Gastroesophageal sphincter (tissue), 3 donors: ENCODE measurements at regions not wholly inside any gene's neighbourhood (a gene's known extent, or its start where the extent isn't known, plus 50 kb on each side); places are given as distances from the start of the nearest gene placed in this dataset.

Experiments used
- EP300 ChIP-seq: sonication (generic); formaldehyde crosslinking; IDR thresholded peaks from one replicate; pipeline ENCODE4 v1.6.1; 2017; ENCODE audit warnings: antibody characterized with exemption, mild to moderate bottlenecking
- POLR2A ChIP-seq, 2 donors: fragments of 450-650 bp; IDR thresholded peaks; one replicate each; pipeline ENCODE4 v1.6.1; 2017; ENCODE audit warnings: antibody characterized with exemption in 2 of 2, mild to moderate bottlenecking in 2 of 2, moderate library complexity in 1 of 2
- POLR2AphosphoS5 ChIP-seq: sonication (generic); formaldehyde crosslinking; IDR thresholded peaks from one replicate; pipeline ENCODE4 v1.6.1; 2017; ENCODE audit warnings: antibody characterized with exemption
- TF ChIP-seq, protein P1 (sequence below), 4 experiments: fragments of 200-600 bp in 2 of 4; fragments of 450-650 bp in 2 of 4; sonication (generic) in 1 of 4; IDR thresholded peaks; one replicate each; pipeline ENCODE4 v1.5.1; 2017 to 2019; ENCODE audit warnings: antibody characterized with exemption in 4 of 4, mild to moderate bottlenecking in 2 of 4, moderate library complexity in 2 of 4

DNA sequence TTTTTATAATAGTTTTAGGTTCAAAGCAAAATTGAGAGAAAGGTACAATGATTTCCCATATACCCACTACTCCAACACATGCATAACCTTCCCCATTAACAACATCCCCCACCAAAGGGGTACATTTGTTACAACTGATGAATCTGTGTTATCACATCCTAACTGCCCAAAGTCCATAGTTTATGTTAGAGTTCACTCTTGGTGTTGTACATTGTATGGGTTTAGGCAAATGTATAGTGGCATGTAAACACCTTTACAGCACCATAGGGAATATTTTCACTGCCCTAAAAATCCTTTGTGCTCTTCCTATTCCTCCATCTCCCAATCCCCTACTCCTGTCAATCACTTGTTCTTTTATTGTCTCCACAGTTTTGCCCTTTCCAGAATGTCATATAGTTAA lies 471.6 kb downstream of the CPS1 start:
- TF ChIP-seq POLR2A (IDR thresholded peaks at IDR 0.05) (no peak), POLR2AphosphoS5 (no peak), EP300 (no peak)
- TF ChIP-seq, protein P1, sequence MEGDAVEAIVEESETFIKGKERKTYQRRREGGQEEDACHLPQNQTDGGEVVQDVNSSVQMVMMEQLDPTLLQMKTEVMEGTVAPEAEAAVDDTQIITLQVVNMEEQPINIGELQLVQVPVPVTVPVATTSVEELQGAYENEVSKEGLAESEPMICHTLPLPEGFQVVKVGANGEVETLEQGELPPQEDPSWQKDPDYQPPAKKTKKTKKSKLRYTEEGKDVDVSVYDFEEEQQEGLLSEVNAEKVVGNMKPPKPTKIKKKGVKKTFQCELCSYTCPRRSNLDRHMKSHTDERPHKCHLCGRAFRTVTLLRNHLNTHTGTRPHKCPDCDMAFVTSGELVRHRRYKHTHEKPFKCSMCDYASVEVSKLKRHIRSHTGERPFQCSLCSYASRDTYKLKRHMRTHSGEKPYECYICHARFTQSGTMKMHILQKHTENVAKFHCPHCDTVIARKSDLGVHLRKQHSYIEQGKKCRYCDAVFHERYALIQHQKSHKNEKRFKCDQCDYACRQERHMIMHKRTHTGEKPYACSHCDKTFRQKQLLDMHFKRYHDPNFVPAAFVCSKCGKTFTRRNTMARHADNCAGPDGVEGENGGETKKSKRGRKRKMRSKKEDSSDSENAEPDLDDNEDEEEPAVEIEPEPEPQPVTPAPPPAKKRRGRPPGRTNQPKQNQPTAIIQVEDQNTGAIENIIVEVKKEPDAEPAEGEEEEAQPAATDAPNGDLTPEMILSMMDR (IDR thresholded peaks at IDR 0.05): no peak
